Hepatic stellate cell (primary cell): ENCODE measurements at regions not wholly inside any gene's neighbourhood (a gene's known extent, or its start where the extent isn't known, plus 50 kb on each side); places are given as distances from the start of the nearest gene placed in this dataset.

Experiments used
- DNase-seq: peaks from one replicate; pipeline ENCODE4 v3.0.0; 2011; ENCODE audit warnings: low spot score

DNA sequence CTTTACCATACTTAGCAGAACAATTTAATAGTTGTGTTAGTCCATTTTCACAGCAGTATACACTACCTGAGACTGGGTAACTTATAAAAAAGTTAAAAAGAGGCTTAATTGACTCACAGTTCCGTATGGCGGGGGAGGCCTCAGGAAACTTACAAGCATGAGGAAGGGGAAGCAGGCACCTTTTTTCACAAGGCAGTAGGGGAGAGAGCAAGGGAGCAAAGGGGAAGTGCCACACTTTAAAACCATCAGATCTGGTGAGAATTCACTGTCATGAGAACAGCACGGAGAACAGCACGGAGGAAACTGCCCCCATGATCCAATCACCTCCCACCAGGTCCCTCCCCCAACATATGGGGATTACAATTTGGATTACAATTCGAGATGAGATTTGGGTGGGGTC lies 269.9 kb downstream of the MTRR start:
- DNase-seq = no peak

DNA sequence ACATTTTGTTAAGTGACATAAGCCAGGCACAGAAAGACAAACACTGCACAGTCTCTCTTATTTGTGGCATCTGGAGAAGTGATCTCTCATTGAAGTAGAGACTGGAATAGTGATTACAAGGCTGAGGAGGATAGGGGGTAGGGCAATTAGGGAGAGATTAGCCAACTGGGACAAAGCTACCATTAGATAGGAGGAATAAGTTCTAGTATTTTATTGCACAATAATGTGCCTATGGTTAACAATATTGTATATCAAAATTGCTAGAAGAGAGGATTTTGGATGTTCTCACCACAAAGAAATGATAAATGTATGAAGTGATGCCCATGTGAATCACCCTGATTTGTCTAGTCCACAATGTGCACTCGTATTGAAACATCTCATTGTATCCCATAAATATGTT lies 281.8 kb downstream of the MTRR start:
- DNase-seq = no peak

DNA sequence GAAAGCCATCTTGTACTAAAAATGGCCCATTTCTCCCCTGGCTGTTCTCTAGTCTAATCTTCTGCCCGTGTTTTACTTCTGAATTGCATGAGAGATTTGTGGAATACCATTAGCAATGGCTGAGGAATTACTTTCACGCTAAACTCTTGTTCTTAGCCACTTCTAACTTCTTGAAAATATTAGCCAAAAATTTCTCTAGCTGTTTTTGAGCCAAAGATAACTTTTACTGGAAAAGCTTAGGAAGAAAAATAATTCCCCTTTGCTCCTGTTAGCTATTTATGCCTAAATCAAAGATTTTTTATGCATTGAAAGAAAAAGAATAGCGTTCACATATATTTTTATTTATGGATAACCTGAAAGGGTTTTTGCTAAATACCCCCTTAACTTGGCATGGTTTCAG lies 287.8 kb downstream of the MTRR start:
- no peak for DNase-seq

DNA sequence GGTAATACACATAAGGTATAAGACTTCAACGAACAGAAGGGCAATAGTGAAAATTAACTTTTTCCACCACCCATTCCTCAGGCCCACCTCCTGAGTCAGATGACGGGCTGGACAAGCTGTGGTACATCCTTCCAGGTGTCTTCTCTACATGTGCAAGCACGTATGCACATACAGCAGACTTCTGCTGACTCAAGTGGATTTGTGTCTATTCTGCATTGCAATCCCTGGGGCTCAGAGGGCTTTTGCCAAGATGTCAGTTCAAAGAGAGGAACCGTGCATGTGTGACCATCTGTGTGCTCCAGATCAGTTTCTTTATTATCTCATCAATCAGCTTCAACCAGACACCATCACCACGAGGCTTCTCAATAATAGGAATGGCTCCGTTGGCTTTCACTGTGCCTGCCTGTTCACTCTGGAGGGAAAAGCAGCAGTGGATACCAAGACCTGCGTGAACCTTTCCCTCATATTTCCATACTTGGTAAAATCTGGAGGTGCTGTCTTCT lies 288.4 kb downstream of the MTRR start:
- DNase-seq = no peak

DNA sequence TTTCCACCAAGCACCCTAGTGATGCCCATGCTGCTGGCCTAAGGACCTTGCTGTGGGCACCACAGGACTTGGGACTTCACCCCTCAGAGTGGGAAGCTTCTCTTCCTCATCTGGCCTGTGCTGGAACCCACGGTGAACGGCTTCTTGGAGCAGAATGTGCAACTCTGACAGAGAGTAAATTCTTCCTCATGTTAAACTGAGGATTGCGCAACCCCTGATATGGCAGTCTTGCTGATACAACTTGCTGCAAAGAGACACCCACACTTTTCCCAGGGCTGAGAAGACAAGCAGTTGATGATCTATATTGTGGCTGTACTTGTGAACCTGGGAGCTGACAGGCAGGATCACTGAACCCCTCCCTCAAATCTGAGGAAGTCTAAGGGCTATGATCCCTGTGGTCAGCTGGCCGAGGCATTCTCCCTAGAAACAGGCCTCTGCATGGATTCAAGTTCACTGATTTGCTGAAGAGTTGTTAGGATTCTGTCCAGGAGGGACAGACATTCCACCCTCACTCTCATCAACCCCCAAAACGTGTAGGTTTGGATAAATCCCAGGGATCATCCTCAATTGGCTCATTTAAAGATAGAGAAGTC lies 307.2 kb downstream of the MTRR start:
- DNase-seq = no peak

DNA sequence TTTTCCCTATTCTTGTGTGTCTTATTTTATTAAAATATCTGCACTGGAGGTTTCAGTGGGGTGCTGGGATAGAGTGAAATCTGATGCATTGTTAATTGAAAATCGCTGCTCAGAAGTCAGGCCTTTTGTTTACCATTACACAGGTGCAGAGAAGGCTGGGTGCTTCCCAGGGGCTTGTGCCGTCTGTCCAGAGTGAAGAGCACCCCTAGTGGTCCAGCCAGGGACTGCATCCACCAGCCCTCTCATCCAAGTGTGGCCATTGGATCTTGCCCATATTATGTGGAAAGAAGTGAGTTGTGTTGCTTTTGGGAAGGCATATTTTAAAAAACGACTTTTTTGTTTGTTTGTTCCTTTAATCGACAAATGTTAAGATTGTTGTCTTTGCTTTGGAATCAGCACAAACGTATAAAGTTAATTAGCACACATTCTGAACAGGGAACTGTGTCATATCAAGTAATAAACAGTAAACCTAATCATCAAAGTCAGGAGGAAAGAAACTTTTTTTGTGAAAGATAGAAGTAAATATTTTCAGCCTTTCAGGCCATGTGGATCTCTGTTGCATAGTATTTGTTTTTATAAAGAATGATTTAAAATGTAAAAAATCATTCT lies 315.6 kb downstream of the MTRR start:
- DNase-seq = peak; percentile 6

DNA sequence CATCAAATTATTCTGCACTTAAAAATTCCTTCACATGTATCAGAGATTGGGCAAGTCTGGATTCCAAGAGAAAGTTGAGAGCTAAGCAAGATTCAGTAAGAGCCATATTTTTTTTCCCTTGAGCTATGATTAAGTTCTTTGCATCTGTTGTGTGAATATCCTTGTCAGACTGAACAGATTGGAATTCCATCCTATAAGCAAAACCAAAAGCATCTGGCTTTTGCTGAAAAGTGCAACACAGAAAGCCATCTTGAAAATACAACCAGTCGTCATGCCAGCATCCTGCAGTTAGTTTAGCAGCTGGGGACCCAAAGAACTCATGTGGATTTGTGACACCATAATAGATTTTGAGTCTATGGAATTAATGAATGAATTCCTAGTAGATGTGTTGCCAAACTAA lies 316.9 kb downstream of the MTRR start:
- no peak for DNase-seq

DNA sequence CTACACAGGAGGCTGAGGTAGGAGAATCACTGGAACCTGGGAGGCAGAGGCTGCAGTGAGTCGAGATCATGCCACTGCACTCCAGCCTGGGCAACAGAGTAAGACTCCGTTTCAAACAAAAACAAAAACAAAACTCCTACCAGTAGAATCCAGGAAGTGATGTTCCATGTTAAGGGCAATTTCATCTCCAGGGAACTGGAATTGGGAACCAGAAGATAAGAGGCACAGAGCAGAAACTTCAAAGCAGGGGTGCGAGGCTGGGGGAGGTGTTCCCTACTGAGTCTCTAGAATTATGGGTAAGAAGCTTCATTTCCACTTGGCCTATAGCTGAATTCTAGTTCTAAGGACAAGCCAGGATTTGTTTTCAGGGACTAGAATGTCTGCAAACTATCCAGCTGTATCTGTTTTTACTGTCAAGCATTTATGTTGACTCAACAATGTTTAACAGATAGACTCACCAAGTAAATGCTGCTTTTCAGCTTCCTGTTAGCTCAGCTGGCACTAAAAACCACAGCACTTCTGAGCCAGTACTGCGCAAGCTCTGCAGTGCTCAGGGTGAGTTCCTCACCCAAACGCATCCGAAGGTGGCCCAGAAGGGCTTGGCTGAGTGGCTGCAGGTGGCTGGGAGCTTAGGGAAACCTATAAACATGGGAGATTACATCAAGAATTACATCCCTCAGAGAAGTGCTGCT lies 320.1 kb downstream of the MTRR start:
- DNase-seq = no peak

DNA sequence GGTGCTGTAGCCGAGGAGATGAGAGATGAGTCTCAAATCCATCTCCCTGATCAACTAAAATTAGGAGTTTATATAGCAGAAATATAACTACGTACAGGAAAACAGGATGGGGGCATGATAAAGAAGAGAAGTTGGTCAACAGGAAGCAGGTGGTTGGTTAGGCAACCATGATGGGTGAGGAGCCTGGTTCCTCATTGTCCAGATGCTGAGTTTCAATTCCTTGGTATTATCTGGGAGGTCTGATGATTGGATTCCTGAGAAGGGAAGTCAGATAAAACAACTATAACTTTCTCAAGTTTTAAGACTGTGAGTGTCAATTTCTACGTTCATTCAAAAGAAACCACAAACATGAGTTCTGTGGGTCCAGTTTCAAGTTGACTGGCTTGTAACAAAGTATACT lies 323.9 kb downstream of the MTRR start:
- no peak for DNase-seq

DNA sequence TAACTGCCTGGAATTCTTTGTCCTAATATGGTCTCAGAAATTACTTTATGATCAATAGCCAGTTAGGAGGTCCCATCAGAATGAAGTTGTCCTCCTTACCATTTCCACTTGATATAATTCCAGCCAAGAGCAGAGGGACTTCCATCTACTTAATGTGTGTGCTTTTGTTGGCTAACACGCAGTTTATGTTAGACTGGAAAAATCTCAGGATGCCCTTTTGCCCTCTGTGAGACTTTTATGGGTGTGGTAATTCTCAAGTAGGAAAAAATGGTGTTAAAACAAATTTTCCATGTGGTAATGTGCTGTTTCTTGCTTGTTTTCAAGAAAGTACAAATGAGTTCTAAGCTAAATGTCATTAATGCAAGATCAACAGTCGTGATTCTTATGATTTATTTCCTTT lies 327.1 kb downstream of the MTRR start:
- no peak for DNase-seq

DNA sequence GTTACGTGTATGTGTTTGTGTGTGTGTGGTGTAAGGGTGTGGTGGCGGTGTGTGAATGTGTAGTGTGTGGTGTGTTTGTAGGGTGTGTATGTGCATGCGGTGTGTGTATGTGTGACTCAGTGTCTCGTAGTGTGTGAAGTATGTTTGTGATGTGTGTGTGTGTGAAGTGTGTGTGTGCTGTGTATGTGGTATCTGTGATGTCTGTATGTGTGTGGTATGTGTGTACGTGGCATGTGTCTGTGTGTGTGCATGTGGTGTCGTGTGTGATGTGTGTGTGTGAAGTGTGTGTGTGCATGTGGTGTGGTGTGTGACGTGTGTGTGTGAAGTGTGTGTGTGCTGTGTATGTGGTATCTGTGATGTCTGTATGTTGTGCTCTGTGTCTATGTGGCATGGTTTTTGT lies 339.4 kb downstream of the MTRR start:
- no peak for DNase-seq

DNA sequence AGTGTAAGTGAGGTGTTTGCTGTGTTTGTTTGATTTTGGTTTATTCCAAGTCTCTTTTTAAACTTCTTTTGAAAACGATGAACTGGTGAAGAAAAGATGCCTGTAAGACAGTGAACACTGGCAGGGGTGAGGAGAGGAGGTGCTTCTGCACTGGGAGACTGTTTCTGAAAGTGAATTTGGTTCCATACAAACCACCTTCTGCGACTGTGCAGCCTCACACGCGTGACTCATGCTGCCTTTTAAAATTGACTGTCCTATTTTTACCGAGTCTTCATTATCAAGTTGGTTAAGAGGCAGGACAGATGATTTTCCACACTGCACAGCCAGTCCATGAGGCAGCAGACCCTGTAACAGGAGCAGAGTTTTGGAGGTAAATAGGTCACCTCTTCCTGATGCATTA lies 340.6 kb downstream of the MTRR start:
- no peak for DNase-seq

DNA sequence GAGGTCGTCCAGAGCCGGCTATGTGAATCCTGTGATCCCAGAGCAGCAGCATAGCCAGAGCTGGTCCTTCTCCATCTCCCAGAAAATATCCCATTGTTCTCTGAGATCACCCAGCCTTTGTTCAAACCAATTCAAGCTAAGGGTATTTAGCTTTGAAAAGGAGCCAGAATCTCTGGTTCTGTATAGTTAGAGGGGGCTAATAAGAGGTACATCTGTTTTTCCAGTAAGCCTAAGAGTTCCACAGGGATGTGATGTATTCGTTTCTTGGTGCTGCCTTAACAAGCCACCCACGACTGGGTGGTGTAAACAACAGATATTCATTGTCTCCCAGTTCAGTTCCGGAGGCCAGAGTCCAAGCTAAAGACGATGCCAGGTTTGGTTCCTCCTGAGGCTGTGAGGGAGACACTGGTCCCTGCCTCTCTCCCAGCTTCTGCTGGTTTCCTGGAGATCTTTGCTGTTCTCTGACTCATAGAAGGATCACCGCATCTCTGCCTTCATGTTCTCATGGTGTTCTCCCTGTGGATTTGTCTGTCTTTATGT lies 344.8 kb downstream of the MTRR start:
- DNase-seq = no peak

DNA sequence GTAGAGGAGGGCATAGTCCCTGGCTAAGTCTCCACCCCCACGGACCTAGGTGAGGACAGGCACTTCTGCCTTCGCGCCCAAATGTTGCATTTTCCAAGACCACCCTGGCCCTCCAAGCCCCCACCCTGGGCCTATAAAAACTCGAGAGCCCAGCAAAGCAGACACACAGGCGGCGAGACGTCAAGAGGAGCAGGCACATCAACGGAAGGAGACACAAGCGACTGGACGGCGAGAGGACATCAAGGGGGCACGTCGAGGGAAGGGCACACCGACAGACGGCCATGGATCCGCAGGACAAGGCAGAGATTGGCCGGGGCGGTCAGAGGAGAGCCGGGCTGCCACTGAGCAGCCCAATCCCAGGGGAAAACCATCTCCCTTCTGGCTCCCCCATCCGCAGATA lies 348.0 kb downstream of the MTRR start:
- no peak for DNase-seq

DNA sequence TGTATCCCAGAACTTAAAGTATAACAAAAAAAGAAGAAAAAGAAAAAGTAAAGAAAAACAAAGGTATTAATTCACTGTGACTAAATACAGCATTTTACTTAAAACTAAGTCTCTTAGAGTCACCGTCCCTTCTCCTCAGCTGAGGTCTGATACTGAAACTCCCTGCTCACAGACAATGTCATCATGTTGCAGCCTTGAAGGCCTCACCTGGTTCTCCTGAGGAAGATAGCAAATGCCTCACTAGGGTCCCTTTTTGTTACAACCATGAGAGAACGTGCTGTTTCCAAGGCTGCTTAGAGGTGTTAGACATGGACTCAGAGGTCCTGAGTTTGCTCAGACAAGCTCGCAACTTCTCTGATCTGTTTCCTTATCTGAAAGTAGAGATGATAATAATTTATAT lies 357.2 kb downstream of the MTRR start:
- DNase-seq = no peak

DNA sequence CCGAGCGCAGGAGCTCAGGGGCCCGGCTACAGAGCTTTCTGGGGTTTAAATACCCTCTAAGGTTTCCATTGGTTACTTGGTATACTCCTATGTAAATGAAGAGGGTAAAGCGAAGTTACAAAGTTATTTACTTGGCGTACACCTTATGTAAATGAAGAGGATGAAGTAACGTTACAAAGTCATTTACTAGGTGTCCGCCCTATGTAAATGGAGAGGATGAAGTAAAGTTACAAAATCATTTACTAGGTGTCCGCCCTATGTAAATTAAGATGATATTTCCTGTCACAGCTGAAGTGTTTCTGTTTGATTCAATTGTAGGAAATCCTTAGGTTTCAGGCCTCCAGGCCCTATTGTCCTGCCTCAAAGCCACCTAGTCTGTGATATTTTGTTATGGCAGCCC lies 358.2 kb downstream of the MTRR start:
- DNase-seq = no peak

DNA sequence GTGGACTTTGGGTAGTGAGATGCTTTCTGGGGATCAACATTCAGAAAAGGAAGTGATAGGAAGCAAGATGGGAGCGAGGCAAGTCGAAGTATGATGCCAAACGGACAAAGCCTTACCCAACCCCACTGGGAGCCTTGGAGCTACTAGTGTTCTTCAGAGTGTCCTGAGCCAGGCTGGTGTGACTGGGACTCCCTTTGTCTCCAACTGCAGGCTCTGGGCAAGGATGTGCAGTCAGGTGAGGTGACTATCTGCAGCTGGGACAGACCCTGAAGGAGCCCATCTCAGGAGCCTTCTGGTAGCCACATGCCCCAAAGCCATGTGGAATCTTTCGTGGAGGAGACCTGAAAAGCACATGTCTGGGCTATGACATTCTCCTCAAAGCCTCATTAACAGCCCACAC lies 360.6 kb downstream of the MTRR start:
- no peak for DNase-seq

DNA sequence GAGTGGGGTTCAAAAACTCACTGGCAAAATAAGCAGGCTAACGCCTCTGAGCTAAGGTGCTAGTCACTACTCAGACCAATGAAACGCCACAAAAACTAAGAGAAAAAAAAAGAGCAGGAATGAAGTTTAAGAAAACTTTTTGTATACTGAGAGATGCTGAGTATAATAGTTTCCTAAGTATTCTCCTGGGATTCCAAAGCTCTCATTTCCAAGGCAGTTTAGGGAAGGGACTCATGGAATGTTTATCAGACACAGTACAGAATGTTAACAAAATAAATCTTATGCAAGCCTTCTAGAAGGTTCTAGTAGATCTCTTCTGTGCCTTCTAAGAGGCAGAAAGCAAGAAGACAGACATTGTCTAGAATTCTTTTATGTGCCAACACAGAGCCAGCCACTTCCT lies 361.9 kb downstream of the MTRR start:
- no peak for DNase-seq

DNA sequence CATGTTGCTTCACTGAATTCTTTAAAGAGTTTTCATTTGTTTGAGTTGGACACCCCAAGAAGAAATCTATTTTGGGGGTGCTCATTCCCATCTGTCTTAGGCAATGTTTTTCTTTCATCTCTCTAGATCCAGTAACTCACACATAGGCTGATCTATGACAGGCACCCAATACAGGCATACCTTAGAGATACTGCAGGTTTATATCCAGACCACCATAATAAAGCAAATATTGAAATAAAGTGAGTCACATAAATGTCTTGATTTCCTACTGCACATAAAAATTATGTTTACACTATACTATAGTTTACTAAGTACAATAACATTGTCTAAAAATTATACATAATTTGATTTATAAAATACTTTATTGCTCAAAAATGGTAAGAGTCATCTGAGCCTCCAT lies 364.5 kb downstream of the MTRR start:
- no peak for DNase-seq

DNA sequence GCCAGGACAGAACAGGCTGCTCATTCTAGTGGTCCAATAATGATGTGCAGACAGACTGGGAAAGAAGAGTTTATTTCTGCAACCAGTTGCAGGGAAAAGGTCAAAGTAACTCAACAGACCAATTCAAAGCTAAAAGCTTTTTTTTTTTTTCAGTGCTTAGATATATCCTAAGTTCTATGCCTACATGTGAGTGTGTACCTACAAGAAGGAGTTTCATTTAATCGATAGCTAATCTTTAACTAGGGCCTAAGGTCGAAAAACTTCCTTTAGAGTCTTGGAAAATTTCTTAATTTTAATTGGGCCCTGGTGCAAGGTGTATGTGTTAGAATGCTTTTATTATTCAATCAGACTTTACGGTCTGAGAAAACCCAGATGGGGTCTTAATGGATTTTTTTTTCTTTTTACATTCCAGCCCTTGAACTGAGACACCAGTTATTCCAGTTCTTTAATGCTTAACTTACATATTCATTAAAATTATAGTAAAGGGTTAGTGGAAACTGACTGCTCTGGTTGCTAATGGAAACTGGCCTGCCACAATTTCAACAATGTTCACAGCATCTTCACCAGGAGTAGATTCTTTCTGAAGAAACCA lies 365.3 kb downstream of the MTRR start:
- no peak for DNase-seq

DNA sequence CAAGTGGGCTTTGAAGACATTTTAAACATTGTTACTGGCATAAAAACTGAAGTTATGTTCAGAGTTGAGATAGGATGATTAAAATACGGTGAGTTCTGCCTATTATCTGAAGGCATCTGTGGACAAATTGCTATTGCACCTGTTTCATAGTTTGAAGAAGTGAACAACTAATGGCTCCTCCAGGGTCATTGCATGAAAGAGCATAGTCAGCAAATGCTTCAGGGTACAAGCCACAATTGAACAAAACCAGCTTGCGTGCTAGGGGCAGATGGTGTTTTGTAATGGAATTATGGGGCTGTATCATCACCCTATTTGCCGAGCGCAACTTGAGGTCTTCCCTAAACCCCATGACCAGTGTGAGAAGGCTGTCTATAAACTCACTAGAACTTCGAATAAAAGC lies 369.1 kb downstream of the MTRR start:
- DNase-seq = no peak

DNA sequence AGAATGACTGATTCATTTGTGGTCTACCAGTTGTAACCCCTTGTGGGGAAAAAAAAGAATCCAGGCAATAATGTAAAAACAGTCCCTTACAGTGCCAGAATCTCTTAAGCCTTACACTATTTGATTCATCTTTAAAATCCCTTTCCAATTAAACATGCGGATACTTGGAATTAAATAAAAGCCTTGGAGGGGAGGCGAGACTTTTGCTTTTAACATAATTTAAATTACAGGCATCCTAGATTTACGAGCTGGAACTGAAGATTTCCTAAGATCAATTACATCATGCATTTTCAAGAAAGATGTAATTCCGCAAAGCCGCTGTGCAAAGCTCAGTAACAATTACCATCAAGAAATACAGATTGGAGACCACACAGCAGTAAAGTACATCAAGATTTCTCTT lies 370.2 kb downstream of the MTRR start:
- no peak for DNase-seq

DNA sequence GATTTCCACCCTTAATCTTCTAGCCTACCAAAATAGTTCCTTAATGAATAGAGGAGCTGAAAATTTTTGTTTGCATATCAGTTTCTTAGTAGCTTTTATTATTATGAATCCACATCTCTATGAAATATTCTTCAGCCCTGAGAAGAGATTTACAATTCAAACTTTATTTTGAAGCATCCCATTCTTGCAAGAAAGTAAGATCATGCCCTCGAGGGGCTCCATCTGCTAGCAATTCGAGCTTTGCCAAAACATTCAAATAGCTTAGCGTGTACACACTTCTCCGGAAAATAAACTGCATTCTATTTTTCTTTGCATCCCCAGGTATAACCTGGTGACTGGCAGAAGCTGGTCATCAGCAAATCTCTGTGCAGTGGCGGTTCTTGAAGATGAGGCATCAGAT lies 370.7 kb downstream of the MTRR start:
- no peak for DNase-seq
